GM19395 (cell line): ENCODE measurements at regions not wholly inside any gene's neighbourhood (a gene's known extent, or its start where the extent isn't known, plus 50 kb on each side); places are given as distances from the start of the nearest gene placed in this dataset.

Source experiments
- ATAC-seq: cut with Tn5 transposase; IDR thresholded peaks from one replicate; pipeline ENCODE4 v1.9.1; 2021; ENCODE audit warnings: mild to moderate bottlenecking, moderate library complexity; ENCODE audit not compliant: unreplicated experiment

DNA sequence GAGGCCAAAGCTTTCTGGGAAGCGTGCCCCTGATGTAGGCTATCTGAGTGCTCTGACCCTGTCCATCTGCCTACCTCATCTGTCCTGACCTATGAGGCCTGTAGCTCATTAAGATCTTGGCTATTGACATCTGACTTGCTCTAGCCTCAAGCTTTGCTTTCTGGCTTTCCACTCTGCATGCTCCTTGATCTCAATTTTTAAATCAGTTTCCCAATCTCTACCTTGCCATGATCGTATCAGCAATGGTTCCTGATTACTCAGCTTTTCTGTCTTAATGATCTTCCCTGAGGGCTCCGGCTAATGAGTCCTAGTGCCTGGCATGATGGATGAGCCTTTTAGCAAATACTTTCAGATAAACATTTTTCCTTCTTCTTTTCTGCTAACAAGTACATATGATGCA is 262.0 kb downstream of the NDFIP2 start:
- no peak for ATAC-seq

GRCh38 chr13:79740991-79741390 is 260.0 kb downstream of the NDFIP2 start:
- ATAC-seq = no peak

DNA sequence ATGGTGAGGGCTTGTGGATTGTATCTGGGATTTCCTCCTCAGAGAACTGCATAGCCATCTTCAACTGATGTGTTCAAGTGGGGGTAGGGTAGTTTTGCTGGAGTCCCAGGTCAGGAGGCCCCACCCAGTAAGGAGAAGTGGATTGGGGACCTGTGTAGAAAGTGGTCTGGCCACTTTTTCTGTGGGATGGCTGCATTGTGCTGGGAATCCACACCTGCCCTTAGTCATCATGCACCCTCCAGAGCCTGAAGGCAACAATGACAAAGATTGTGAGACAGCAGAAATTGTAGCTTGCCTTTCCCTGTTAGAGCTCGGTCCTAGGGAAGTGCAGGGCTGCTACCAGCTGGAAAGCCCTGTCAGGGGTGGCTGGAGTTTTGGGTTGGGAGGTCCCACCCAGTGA is 255.4 kb downstream of the NDFIP2 start:
- ATAC-seq = no peak

DNA sequence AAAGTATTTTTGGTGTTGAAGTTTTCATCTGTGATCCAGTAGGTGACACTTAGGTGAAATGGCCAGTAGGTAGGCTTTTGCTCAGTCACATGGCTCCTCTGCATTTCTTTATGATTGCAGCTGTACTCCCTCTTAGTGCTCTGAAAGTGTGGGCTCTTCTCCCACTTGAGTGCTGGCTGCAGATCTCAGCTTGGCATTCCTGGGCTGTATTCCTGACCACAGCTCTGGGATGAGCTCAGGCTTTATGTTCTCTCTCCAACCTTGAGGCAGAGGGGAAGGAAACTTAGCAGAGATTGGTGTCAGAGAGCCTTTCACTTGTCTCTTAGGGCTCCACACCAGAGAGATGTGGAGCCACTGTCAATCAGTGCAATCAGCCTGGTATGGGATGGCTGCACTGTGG is 254.3 kb downstream of the NDFIP2 start:
- ATAC-seq = no peak

- ATAC-seq = no peak
Observed at GRCh38 chr13:79727086-79727485, 246.1 kb downstream of the NDFIP2 start.

DNA sequence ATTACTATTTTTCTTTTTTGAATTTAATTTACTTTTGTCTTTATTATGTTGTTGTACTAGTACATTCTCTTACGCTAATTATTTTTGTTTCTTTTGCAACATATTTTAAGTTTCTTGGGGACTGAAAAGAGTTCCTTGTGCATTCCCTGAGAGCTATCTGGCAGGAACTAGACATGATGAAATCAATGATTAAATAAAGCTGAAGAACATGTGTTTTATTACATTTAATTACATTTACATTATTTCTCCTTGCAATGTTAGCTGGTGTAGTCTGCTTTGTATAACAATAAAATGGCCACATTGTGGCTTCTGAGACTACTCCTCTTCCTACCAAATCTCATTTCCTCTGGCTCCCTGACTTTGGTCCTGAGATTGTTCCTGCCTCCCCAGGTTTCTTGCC is 244.9 kb downstream of the NDFIP2 start:
- ATAC-seq = no peak

DNA sequence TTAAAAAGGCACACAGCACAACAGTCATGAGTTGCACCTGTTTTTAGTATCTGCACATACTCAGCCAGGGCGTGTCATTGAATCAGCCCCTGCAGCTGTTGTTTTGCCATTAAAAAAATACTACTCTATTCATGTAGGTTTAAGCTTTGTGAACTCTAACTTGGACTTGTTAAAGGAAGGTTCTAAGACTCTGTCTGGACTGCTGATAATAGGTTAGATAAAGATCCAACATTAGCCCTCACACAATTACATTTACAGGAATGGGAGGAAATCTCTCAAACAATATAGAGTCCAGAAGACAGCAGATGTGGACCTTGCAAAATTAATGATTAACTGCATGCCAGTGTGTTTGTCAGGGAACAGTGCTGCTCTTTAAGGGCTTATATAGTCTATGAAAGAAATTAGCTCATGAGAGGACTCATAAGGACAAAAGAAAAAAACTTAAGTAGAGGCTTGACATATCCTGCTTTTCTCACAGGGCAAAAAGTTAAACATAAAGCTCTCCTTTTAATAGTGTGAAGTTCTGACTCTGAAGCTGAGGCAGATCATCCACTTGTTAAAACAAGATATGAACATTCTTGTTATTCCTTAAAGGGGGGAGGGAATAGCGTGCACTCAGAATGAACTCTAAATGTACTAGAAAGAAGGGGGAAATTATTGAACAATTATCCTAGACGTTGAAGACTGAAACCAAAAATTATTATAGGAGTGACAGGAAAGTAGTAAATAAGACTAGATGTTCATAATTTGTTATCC is 243.6 kb downstream of the NDFIP2 start:
- ATAC-seq = no peak

DNA sequence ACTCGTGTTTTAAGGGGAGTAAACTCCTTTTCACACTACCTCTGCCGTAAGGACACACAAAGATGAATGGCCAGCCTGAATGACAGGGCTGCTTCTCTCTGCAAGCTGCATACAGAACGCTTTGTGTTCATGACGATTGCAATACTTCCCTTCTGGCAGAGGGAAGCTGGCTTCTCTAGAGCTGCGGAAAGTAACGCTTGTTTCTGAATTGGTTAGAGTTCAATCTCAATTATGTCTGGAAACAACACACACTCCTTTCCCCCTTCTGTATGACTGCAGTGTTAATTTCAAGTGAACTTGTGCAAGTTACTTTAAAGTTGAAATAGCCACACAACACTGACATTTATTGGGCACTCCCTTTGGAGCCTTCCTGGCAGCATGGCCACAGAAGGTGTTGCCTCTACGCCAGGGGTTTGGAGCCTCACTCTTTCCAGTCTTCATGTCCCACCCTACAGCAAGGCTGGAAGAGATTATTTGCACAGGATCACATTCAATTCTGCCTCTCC is 242.6 kb downstream of the NDFIP2 start:
- ATAC-seq = no peak

- no peak for ATAC-seq
Observed at GRCh38 chr13:79722885-79723445, 242.0 kb downstream of the NDFIP2 start.

- ATAC-seq = no peak
Observed at GRCh38 chr13:79716191-79716590, 235.2 kb downstream of the NDFIP2 start.

GRCh38 chr13:79711631-79712030 is 230.7 kb downstream of the NDFIP2 start:
- no peak for ATAC-seq

DNA sequence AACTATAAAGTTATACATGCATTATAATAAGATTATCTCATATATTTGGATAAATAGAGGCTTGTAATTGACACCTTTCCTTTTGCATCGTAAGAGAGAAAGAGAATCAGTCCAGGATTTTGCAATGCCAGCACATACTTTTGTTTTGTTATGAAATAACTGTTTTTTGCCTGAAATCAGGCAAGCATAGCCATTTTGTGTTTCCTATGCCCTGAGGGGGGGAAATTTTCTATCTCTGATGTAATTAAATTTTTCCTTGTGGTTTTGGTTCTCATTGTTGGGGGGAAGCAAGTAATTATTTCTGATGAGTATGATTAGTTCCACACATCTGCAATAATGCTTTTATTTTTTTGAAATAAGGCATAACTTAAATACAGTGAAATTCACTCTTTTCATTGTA is 229.4 kb downstream of the NDFIP2 start:
- no peak for ATAC-seq

- ATAC-seq = no peak
Observed at GRCh38 chr13:79709471-79709870, 228.5 kb downstream of the NDFIP2 start.

DNA sequence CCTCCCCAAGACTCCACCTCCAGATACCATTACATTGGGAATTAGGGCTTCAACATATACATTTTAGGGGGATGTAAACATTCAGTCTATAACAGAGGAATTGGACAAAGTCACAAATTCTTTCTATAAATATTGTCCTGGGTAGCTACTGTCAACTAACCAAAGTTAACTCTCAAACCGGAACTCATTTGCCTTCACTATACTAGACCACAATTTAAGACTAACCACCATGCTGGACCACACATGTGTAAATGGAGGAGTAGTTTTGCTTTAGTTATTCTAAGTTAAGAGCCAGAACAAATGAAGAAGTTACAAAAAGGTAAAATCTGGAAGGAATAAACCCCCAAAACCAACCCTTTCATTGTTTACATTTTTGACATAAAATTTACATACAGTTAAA is 222.8 kb downstream of the NDFIP2 start:
- peak; percentile 85 for ATAC-seq

DNA sequence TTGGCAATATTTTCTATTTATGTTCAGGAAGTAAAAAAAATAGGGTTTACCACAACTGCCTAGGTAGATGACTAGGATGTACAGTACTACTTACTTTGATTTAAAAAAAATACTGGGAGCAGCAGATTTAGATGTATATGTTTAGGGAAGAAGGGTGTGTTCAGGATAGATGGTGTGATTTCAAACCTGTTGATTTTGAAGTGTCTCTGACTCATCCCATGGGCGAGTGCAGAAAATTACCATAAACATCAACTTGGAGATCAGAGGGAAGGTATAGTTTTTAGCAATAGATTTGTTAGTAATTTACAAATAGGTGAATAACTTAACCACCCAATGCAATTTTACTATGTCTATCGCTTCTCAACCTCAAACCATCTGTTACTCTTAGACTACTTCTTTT is 214.8 kb downstream of the NDFIP2 start:
- no peak for ATAC-seq

DNA sequence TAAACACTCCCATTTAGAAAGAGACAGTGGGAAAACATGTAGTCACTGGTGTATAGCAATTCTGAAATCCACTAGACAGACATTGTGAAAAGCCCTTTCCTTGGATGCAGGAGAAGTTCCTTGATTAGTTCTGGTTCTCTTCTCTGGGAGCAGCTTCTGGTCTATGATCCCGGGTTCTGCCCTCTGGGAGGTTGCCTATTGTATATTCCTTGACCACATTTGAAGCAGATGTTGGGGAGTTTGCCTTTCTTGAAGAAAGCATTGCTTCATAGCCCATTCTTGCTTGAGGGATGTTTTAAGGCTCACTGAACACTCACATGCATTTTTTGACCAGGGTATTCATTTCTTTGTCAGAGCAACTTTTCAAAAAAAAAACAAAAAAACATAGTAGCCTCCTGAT is 211.9 kb downstream of the NDFIP2 start:
- ATAC-seq = no peak

DNA sequence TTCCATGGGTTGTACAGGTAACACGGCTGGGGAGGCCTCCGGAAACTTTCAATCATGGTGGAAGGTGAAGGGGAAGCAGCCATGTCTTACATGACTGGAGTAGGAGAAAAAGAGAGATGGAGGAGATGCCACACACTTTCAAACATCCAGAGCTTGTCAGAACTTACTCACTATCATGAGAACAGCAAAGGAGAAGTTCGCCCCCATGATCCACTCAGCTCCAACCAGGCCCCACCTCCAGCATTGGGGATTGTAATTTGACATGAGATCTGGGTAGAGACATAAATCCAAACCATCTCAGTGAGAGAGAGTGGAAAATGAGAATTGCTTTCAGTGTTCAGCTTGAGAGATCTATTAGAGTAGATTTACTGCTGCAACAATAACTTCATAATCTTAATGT is 210.9 kb downstream of the NDFIP2 start:
- ATAC-seq = no peak

DNA sequence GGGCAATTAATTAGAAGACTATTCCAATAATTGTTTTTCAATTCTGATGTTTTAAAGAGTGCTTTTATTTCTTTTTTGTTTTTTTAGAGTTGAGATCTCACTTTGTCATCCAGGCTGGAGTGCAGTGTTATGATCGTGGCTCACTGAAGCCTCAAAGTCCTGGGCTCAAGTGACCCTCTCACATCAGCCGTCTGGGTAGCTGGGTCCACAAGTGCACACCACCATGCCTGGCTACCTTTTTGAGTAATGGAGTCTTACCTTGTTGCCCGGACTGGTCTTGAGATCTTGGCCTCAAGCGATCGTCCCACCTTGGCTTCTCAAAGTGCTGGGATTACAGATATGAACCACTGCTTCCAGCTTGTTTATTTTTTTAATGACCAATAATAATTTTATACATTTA is 207.8 kb downstream of the NDFIP2 start:
- no peak for ATAC-seq

DNA sequence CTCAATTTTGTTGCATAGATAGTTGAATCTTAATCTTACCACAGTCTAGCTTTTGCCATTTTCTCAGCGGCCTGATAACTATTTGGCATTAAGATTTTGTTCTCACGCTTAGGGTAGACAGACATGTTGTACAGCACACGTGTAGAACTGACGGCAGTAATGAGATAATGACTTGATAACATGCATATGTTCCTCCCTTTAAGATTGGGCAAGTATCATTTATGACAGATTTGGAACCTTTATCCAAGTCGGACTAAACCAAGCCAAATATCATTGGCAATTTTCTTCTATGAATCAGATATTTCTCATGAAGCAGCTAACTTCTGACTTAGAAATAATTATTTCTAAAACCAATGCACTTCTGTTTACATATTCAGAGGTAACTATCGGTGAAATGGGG is 205.5 kb downstream of the NDFIP2 start:
- ATAC-seq = no peak

- no peak for ATAC-seq
Observed at GRCh38 chr13:79684371-79684770, 203.4 kb downstream of the NDFIP2 start.

GRCh38 chr13:79682164-79682563 is 201.2 kb downstream of the NDFIP2 start:
- no peak for ATAC-seq

DNA sequence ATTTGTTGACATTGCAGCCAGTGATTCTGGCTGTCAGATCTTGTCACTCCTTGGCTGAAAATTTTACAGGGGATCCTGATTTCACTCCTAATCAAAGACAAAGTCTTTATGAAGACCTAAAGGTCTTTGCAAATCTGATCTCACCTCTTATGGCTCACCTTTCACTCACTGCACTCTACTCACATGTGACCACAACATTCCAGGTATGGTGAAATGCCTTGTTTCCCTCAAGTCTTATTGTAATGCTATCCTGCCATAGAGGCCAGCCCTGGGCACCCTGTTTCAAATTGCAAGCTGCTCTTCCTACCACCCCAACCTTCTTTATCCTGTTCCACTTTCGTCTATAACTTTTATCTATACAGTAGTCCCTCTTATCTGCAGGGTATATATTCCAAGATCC is 200.1 kb downstream of the NDFIP2 start:
- no peak for ATAC-seq

DNA sequence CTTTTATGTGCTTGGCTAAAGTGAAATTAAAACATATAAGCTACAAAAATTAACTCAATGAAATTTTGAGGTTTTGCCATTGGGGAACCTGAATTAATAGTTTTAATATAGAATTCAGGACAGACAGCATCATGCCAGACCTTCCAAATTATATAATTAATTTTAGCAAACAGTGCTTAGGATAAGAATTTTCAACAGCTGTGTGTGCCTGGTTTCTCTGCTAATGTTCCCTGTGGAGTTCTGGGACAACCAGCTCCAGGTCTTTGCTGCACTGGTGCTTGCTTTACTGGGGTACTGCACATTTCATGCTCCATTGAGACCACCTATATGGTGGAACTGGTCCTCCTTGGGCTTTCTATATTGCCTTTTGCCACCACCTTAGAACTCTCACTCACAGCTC is 199.5 kb downstream of the NDFIP2 start:
- no peak for ATAC-seq
